Left lung (tissue), 4 donors: ENCODE measurements at regions not wholly inside any gene's neighbourhood (a gene's known extent, or its start where the extent isn't known, plus 50 kb on each side); places are given as distances from the start of the nearest gene placed in this dataset.
A peak's percentile ranks its signal among the peaks of the same experiment; 100 is the strongest.

Experiments used
- ATAC-seq: fragments of 200-7000 bp; cut with Tn5 transposase; one replicate; pipeline ENCODE4 v1.9.1; 2020; ENCODE audit warnings: moderate library complexity
- DNase-seq, 4 donors: peaks; one replicate each; pipeline ENCODE4 v3.0.0-alpha.2; 2013 to 2020
- H3K27ac ChIP-seq, 2 donors: fragments of 200-600 bp; sonication (generic) in 1 of 2; one replicate each; pipeline versions ENCODE4 v1.5.0 to v1.8.0; 2020 to 2021
- H3K27me3 ChIP-seq, 2 donors: fragments of 200-600 bp; sonication (generic) in 1 of 2; one replicate each; pipeline versions ENCODE4 v1.5.0 to v1.8.0; 2020 to 2021
- H3K36me3 ChIP-seq, 2 donors: fragments of 200-600 bp; sonication (generic) in 1 of 2; one replicate each; pipeline versions ENCODE4 v1.5.0 to v1.8.0; 2020 to 2021
- H3K4me1 ChIP-seq, 2 donors: fragments of 200-600 bp; one replicate each; pipeline ENCODE4 v1.8.0; 2021
- H3K4me3 ChIP-seq, 2 donors: fragments of 200-600 bp; sonication (generic) in 1 of 2; one replicate each; pipeline versions ENCODE4 v1.5.0 to v1.8.0; 2020 to 2021; ENCODE audit warnings: mild to moderate bottlenecking in 1 of 2
- H3K9me3 ChIP-seq, 2 donors: fragments of 200-600 bp; sonication (generic) in 1 of 2; one replicate each; pipeline versions ENCODE4 v1.5.0 to v1.8.0; 2020 to 2021
- intact Hi-C, 2 donors: fragments of 100-400 bp; cut with DNase I; formaldehyde crosslinking; loops; one replicate each; pipeline versions ENCODE4 v1.11.2 to v1.14.2; 2022
- TF ChIP-seq, protein P1 (sequence below), 2 donors: fragments of 200-600 bp; sonication (generic) in 1 of 2; IDR thresholded peaks; one replicate each; pipeline versions ENCODE4 v1.5.0 to v1.8.0; 2021; ENCODE audit warnings: antibody characterized with exemption in 2 of 2
- donor health status: DM: no; HTN: yes; CAD: no.
- donor health status: DM: no; HTN: no; CAD: no.

DNA sequence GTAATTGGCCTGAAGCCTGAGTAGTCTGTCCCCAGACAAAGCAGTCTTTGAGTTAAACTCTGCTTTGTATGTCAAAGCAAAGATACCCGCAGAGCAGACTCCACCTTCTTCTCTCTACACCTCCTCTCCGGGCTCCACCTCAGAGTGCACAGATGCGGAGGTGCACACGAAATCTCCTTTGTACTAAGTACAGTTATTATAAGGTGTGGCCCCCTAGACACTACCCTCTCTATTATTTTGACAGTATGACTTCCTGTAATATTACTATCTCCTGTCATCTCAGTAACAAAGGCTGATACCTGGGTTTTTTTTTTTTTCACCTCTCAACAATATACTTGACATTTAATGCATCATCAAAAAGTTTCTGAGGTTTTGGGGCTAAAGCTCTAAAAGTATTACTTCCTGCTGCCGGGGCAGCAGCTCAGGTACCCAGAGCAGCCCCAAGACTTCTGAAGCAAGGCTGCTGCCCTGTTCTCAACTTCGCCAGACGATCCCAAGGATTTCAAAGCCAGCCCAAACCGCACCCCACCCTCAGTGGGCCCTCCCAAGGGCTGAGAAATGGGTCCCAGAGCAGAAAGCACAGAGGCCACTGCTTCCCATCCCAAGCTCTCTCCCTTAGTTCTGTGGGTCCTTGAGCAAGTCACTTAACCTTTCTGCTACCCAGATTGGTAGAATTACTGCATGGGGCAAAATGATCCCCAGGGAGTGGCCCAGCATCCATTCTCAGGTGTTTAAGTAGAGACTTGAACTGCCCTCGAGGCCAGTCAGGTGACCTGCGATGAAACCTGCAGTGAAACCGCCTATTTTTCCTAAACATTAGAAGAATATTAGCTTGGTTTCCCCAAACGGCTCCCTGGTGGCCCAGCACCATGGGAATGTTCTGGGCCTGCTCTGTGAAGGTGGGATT lies 180.6 kb downstream of the FOXO1 start:
- TF ChIP-seq, protein P1, sequence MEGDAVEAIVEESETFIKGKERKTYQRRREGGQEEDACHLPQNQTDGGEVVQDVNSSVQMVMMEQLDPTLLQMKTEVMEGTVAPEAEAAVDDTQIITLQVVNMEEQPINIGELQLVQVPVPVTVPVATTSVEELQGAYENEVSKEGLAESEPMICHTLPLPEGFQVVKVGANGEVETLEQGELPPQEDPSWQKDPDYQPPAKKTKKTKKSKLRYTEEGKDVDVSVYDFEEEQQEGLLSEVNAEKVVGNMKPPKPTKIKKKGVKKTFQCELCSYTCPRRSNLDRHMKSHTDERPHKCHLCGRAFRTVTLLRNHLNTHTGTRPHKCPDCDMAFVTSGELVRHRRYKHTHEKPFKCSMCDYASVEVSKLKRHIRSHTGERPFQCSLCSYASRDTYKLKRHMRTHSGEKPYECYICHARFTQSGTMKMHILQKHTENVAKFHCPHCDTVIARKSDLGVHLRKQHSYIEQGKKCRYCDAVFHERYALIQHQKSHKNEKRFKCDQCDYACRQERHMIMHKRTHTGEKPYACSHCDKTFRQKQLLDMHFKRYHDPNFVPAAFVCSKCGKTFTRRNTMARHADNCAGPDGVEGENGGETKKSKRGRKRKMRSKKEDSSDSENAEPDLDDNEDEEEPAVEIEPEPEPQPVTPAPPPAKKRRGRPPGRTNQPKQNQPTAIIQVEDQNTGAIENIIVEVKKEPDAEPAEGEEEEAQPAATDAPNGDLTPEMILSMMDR (IDR thresholded peaks at IDR 0.05), result no peak
- peak; percentile 34 for ATAC-seq

DNA sequence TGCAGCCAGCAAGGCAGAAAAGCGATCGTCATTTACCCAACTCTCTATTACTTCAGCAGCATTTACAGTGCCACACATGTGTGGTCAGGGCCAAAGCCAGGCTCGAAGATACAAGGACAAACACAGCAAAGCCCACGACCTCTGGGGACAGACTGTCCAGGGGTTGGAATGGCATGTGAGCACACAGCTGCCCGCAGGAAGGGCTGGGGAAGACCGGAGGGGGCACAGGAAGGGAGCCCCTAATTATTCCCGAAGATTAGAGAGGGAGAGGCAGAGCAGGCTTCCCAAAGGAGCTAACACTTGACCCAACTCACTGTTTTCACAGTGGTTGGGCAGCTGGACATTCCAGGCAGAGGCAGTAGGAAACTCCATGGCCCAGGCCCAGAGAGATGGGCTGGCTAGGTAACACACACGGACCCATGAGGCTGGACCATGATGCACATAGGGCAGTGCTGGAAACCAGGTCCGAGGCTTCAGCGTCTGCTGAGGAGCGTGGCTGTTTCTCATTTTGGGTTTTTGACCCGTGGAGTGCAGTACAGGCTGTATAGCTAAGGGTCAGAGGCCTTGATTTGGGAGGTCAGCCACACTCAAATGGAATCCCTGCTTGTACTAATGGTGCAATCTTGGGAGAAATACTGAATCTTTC lies 179.8 kb downstream of the FOXO1 start:
- Histone ChIP-seq H3K4me1 (peaks cover 0 to 4% of the 10 kb centered on the region in 2 donors), H3K9me3 (no peaks in the 10 kb centered on the region), H3K27me3 (no peaks in the 10 kb centered on the region), H3K36me3 (no peaks in the 10 kb centered on the region), H3K4me3 (no peak overlapping the region), H3K27ac (no peak overlapping the region)
- no peak for ATAC-seq
- DNase-seq, result no peak
- intact Hi-C loops, result no loop called here
- TF ChIP-seq, protein P1 (IDR thresholded peaks at IDR 0.05), result no peak

More for the DNA sequence above, 180.6 kb downstream of the FOXO1 start:
- Histone ChIP-seq H3K27ac (no peak overlapping the region), H3K36me3 (no peaks in the 10 kb centered on the region), H3K9me3 (no peaks in the 10 kb centered on the region), H3K27me3 (no peaks in the 10 kb centered on the region), H3K4me3 (no peak overlapping the region), H3K4me1 (peaks cover 0 to 4% of the 10 kb centered on the region in 2 donors)
- no peak for DNase-seq
- intact Hi-C loops, result no loop called here

DNA sequence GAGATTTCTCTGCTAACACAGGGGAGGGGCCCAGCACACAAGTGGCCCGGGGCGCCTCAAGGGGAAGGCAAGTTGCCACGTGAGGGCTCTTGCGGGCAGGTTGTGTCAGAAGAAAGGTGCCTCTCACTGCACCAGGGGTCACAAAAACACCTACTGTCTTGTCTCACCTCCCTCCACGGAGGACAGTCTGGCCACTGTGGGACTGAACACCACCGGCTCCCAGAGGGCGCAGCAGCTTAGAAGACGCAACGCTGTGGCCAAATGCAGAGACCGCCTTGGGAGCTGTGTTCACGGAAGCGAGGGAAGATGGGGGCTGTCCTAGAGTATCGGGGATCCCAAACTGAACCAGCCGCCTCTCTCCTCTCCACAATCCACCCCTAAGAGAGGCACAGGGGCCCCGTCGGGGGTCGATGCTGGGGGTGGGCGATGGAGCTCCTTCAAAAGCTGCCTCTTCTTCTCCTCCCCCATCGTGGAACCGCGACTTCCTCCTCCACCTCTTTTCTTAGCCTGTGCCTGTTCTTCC lies 177.5 kb downstream of the FOXO1 start:
- ATAC-seq (no peak), DNase-seq (peak in 1 of 4 donors; percentile 65)
- H3K36me3 ChIP-seq, result no peaks in the 10 kb centered on the region
- no peaks in the 10 kb centered on the region for H3K27me3 ChIP-seq
- H3K27ac ChIP-seq, result no peak overlapping the region
- intact Hi-C loops, result no loop called here
- no peak overlapping the region for H3K4me3 ChIP-seq
- H3K9me3 ChIP-seq, result no peaks in the 10 kb centered on the region
- peaks cover 0 to 4% of the 10 kb centered on the region in 2 donors for H3K4me1 ChIP-seq
- TF ChIP-seq, protein P1 (IDR thresholded peaks at IDR 0.05), result no peak

DNA sequence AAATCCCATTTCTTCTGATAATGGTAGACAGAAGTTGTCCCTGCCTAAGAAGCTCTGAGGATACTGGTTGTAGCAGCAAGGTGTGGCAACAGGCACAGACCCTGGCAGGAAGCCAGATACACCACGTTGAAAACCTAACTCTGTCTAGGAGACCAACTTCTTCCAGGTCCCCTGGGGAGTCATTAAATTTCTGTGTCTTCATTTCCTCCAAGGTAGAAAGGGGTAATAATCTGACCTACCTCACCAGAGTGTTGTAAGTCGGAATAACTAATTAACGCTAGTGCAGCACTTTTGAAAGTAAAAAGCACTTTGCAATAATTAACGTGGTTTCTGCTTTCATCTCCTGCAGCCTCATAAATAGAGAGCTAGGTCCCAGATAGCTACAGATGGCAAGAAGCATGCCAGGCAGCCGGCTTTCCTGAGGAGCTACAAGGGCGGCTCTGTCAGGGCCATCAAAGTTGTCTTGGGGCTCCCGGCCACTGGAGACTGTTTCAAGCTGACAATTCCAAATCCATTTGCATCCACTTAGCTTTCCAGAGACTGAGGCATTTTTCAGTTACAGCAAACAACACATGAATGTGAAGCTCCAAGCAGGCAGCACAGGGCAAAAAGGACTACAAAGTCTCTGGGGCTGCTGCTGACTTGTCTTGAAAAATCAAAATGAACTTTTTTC lies 176.2 kb downstream of the FOXO1 start:
- no peak overlapping the region for H3K4me3 ChIP-seq
- DNase-seq (no peak), ATAC-seq (no peak)
- no peaks in the 10 kb centered on the region for H3K27me3 ChIP-seq
- H3K27ac ChIP-seq, result no peak overlapping the region
- H3K4me1 ChIP-seq, result peaks cover 0 to 8% of the 10 kb centered on the region in 2 donors
- no peaks in the 10 kb centered on the region for H3K9me3 ChIP-seq
- H3K36me3 ChIP-seq, result no peaks in the 10 kb centered on the region
- intact Hi-C loops, result no loop called here
- TF ChIP-seq, protein P1 (IDR thresholded peaks at IDR 0.05), result no peak
